ENCODE measurements at regions not wholly inside any gene's neighbourhood (a gene's known extent, or its start where the extent isn't known, plus 50 kb on each side); places are given as distances from the start of the nearest gene placed in this dataset.

DNA sequence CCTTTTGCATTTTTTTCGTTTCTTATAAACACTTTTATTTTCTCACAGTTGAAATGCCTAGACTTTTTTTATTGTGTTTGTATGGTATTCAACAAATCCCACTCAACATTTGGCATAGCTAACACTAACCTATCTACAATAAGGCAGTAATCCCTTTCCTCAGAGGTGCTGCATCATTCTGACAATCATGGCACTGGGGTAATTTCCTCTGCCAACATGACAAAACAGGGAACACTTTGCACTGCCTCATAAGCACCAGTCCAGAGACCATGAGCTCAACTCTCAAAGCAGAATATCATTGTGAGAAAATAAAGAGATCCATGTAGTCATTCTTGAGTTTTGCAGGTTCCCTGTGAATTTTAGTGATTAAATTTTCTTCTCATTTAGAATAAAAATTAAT is 183.8 kb upstream of the INTU start:
- intact Hi-C loops (cut with micrococcal nuclease), result no loop called here
- ChIA-PET CTCF (no interaction called here), POLR2A (no interaction called here)
- Histone ChIP-seq H3K4me1 (ENCODE audit: control insufficient read depth in 2 of 2, insufficient read depth in 2 of 2, low read length in 2 of 2) (no peaks in the 10 kb centered on the region), H2AFZ (ENCODE audit: insufficient read depth, low read depth, low read length, poor library complexity, severe bottlenecking) (no peak overlapping the region), H3K4me2 (replicated peaks; ENCODE audit: low read depth, low read length, poor library complexity, severe bottlenecking) (no peak overlapping the region), H3K36me3 (replicated peaks in 1 of 2; ENCODE audit: control extremely low read depth in 1 of 2, control insufficient read depth in 1 of 2, extremely low read depth in 1 of 2, insufficient read depth in 2 of 2, low read length in 1 of 2) (no peaks in the 10 kb centered on the region), H4K20me1 (ENCODE audit: control insufficient read depth, insufficient read depth, low read length, poor library complexity, severe bottlenecking) (no peaks in the 10 kb centered on the region), H3K9ac (ENCODE audit: low read length) (no peak overlapping the region), H3K9me3 (ENCODE audit: control extremely low read depth in 1 of 3, control insufficient read depth in 2 of 3, insufficient read depth in 1 of 3, low read length in 2 of 3) (no peaks in the 10 kb centered on the region), H3K27ac (ENCODE audit: low read length in 2 of 2) (no peak overlapping the region), H3K4me3 (ENCODE audit: control extremely low read depth in 1 of 5, extremely low read depth in 1 of 5, insufficient read depth in 1 of 5, low read depth in 2 of 5, low read length in 4 of 5) (no peak overlapping the region), H3K27me3 (replicated peaks in 1 of 4; ENCODE audit: control extremely low read depth in 1 of 4, control insufficient read depth in 3 of 4, insufficient read depth in 4 of 4, low read length in 3 of 4) (no peaks in the 10 kb centered on the region), H3K79me2 (ENCODE audit: control insufficient read depth, insufficient read depth, low read length) (no peaks in the 10 kb centered on the region)
- H3K27me3 Mint-ChIP-seq, result no peaks in the 10 kb centered on the region
- TF ChIP-seq, protein P1, sequence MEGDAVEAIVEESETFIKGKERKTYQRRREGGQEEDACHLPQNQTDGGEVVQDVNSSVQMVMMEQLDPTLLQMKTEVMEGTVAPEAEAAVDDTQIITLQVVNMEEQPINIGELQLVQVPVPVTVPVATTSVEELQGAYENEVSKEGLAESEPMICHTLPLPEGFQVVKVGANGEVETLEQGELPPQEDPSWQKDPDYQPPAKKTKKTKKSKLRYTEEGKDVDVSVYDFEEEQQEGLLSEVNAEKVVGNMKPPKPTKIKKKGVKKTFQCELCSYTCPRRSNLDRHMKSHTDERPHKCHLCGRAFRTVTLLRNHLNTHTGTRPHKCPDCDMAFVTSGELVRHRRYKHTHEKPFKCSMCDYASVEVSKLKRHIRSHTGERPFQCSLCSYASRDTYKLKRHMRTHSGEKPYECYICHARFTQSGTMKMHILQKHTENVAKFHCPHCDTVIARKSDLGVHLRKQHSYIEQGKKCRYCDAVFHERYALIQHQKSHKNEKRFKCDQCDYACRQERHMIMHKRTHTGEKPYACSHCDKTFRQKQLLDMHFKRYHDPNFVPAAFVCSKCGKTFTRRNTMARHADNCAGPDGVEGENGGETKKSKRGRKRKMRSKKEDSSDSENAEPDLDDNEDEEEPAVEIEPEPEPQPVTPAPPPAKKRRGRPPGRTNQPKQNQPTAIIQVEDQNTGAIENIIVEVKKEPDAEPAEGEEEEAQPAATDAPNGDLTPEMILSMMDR (IDR thresholded peaks at IDR 0.05), result no peak
- TF ChIP-seq EZH2 (IDR thresholded peaks at IDR 0.05; ENCODE audit: borderline replicate concordance, insufficient read depth, low read depth, low read length, poor library complexity, severe bottlenecking), result no peak
- H3K4me1 Mint-ChIP-seq, result no peaks in the 10 kb centered on the region
- no peak overlapping the region for H3K27ac Mint-ChIP-seq
- H3K9me3 Mint-ChIP-seq (ENCODE audit: insufficient read depth), result no peaks in the 10 kb centered on the region
- no peak for DNase-seq
- ATAC-seq (ENCODE audit: low read depth), result no peak
- no CpG with 5 or more reads among the region's 1 CpG for WGBS (ENCODE audit: insufficient coverage)
- no peak overlapping the region for H3K4me3 Mint-ChIP-seq

DNA sequence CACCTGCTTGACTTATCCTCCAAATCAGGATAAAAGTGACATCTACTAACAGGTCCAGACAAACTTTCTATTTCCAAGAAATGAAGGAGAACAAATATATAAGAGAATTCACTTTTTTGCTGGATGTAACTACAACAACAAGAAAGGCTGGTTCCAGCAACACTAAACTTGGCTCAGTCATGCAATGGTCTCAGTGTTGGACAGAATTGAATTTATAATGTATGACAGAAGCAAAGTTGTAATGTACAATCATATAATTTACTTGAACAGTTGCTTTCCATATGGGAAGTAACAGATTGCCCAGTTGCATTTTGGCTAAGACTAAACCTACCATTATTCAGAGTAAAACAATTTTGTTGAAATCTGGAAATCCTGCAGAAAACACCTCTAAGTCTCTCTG is 183.3 kb upstream of the INTU start:
- H3K4me1 ChIP-seq (ENCODE audit: control insufficient read depth in 2 of 2, insufficient read depth in 2 of 2, low read length in 2 of 2), result no peaks in the 10 kb centered on the region
- CTCF ChIA-PET, result no interaction called here
- H3K27me3 Mint-ChIP-seq, result no peaks in the 10 kb centered on the region
- H2AFZ ChIP-seq (ENCODE audit: insufficient read depth, low read depth, low read length, poor library complexity, severe bottlenecking), result no peak overlapping the region
- no peak overlapping the region for H3K4me3 ChIP-seq (ENCODE audit: control extremely low read depth in 1 of 5, extremely low read depth in 1 of 5, insufficient read depth in 1 of 5, low read depth in 2 of 5, low read length in 4 of 5)
- H3K9me3 Mint-ChIP-seq (ENCODE audit: insufficient read depth), result no peaks in the 10 kb centered on the region
- no peak overlapping the region for H3K27ac Mint-ChIP-seq
- H3K9me3 ChIP-seq (ENCODE audit: control extremely low read depth in 1 of 3, control insufficient read depth in 2 of 3, insufficient read depth in 1 of 3, low read length in 2 of 3), result no peaks in the 10 kb centered on the region
- intact Hi-C loops (cut with micrococcal nuclease), result no loop called here
- DNase-seq (no peak), ATAC-seq (ENCODE audit: low read depth) (no peak)
- H3K4me2 ChIP-seq (replicated peaks; ENCODE audit: low read depth, low read length, poor library complexity, severe bottlenecking), result no peak overlapping the region
- no peaks in the 10 kb centered on the region for H3K27me3 ChIP-seq (replicated peaks in 1 of 4; ENCODE audit: control extremely low read depth in 1 of 4, control insufficient read depth in 3 of 4, insufficient read depth in 4 of 4, low read length in 3 of 4)
- POLR2A ChIA-PET, result no interaction called here
- H3K4me1 Mint-ChIP-seq, result no peaks in the 10 kb centered on the region
- H3K36me3 ChIP-seq (replicated peaks in 1 of 2; ENCODE audit: control extremely low read depth in 1 of 2, control insufficient read depth in 1 of 2, extremely low read depth in 1 of 2, insufficient read depth in 2 of 2, low read length in 1 of 2), result no peaks in the 10 kb centered on the region
- H3K79me2 ChIP-seq (ENCODE audit: control insufficient read depth, insufficient read depth, low read length), result no peaks in the 10 kb centered on the region
- no peak for TF ChIP-seq EZH2 (IDR thresholded peaks at IDR 0.05; ENCODE audit: borderline replicate concordance, insufficient read depth, low read depth, low read length, poor library complexity, severe bottlenecking)
- TF ChIP-seq, protein P1 (IDR thresholded peaks at IDR 0.05), result no peak
- no peak overlapping the region for H3K4me3 Mint-ChIP-seq
- H3K27ac ChIP-seq (ENCODE audit: low read length in 2 of 2), result no peak overlapping the region
- no peak overlapping the region for H3K9ac ChIP-seq (ENCODE audit: low read length)
- no peaks in the 10 kb centered on the region for H4K20me1 ChIP-seq (ENCODE audit: control insufficient read depth, insufficient read depth, low read length, poor library complexity, severe bottlenecking)

All from B cell (primary cell).